ENCODE measurements at regions not wholly inside any gene's neighbourhood (a gene's known extent, or its start where the extent isn't known, plus 50 kb on each side); places are given as distances from the start of the nearest gene placed in this dataset.
A peak's percentile ranks its signal among the peaks of the same experiment; 100 is the strongest.

DNA sequence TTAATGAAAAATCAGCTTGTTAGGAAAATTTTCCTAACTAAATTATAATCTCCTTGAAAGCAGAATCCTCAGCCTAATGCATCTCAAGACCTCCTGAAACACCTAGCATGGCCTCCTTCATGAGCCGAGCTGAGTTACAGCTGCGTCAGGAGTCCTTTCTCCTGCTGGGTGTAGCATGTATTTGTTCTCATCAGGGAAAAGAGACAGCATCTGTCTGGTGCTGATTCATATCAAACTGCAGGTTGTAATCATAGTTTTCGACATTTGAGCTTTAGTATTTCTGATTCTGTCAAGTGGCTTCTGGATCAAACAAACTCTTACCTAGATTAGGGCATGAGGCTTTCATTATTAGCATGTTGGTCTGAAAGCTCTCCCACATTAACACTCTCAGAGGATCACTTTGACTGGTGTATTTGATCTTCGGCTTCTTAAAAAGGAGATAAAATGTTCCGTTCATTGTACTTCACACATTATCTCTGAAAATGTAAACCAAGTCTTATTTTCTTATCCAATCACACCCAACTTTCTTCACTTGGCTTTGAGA is 140.1 kb upstream of the FRG1 start:
- no peak for DNase-seq
- Mint-ChIP-seq H3K27ac (no peak overlapping the region), H3K27me3 (ENCODE audit: insufficient read depth) (peaks cover 2% of the 10 kb centered on the region), H3K4me1 (no peaks in the 10 kb centered on the region), H3K4me3 (no peak overlapping the region), H3K9me3 (peaks cover 58% of the 10 kb centered on the region), H3K36me3 (ENCODE audit: low read depth) (no peaks in the 10 kb centered on the region)
- TF ChIP-seq, protein P1, sequence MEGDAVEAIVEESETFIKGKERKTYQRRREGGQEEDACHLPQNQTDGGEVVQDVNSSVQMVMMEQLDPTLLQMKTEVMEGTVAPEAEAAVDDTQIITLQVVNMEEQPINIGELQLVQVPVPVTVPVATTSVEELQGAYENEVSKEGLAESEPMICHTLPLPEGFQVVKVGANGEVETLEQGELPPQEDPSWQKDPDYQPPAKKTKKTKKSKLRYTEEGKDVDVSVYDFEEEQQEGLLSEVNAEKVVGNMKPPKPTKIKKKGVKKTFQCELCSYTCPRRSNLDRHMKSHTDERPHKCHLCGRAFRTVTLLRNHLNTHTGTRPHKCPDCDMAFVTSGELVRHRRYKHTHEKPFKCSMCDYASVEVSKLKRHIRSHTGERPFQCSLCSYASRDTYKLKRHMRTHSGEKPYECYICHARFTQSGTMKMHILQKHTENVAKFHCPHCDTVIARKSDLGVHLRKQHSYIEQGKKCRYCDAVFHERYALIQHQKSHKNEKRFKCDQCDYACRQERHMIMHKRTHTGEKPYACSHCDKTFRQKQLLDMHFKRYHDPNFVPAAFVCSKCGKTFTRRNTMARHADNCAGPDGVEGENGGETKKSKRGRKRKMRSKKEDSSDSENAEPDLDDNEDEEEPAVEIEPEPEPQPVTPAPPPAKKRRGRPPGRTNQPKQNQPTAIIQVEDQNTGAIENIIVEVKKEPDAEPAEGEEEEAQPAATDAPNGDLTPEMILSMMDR (conservative IDR thresholded peaks at IDR 0.05) = no peak
- Histone ChIP-seq H3K9ac (ENCODE audit: extremely low read depth, low read length, poor library complexity, severe bottlenecking) (no peak overlapping the region), H3K9me3 (ENCODE audit: control insufficient read depth, low read length) (no peaks in the 10 kb centered on the region), H3K4me3 (ENCODE audit: low read length) (no peak overlapping the region), H3K4me1 (ENCODE audit: control insufficient read depth, insufficient read depth, low read length) (no peaks in the 10 kb centered on the region), H3K27me3 (ENCODE audit: control insufficient read depth, insufficient read depth, low read length, poor library complexity, severe bottlenecking) (no peaks in the 10 kb centered on the region), H3K36me3 (ENCODE audit: control insufficient read depth, insufficient read depth, low read length) (no peaks in the 10 kb centered on the region), H3K27ac (ENCODE audit: low read depth, low read length) (no peak overlapping the region)
- WGBS, 2 experiments (ENCODE audit: insufficient coverage in 1 of 2, insufficient read length in 1 of 2) = 85 to 88% methylated on average over 4 to 5 of the region's 5 CpGs

DNA sequence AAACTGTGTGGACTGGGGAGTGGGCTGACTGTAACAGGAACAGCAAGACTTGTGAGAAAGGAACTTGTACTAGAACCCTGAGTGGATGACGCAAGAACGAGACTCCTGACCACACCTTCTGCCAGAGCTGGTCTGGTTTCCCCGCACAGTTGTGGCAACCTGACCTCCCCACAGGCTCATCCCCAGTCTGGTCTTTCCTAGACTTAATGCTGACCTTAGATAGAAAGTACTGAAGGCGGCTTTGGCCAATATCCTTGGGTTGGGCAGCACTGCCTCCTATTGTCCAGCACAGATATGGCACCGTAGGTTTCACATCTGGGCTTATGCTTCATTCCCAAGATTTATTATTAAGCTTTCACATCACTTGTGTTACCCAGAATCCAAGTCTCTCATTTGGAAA is 137.8 kb upstream of the FRG1 start:
- H3K9ac ChIP-seq (ENCODE audit: extremely low read depth, low read length, poor library complexity, severe bottlenecking) = no peak overlapping the region
- no peaks in the 10 kb centered on the region for H3K4me1 ChIP-seq (ENCODE audit: control insufficient read depth, insufficient read depth, low read length)
- Mint-ChIP-seq H3K27ac (no peak overlapping the region), H3K4me3 (no peak overlapping the region), H3K4me1 (no peaks in the 10 kb centered on the region), H3K27me3 (ENCODE audit: insufficient read depth) (peaks cover 2% of the 10 kb centered on the region), H3K9me3 (peaks cover 65% of the 10 kb centered on the region), H3K36me3 (ENCODE audit: low read depth) (no peaks in the 10 kb centered on the region)
- 81 to 86% methylated on average over 5 of the region's 5 CpGs for WGBS, 2 experiments (ENCODE audit: insufficient coverage in 1 of 2, insufficient read length in 1 of 2)
- no peaks in the 10 kb centered on the region for H3K9me3 ChIP-seq (ENCODE audit: control insufficient read depth, low read length)
- H3K4me3 ChIP-seq (ENCODE audit: low read length) = no peak overlapping the region
- TF ChIP-seq, protein P1 (conservative IDR thresholded peaks at IDR 0.05) = peak; percentile 69
- no peaks in the 10 kb centered on the region for H3K27me3 ChIP-seq (ENCODE audit: control insufficient read depth, insufficient read depth, low read length, poor library complexity, severe bottlenecking)
- H3K27ac ChIP-seq (ENCODE audit: low read depth, low read length) = no peak overlapping the region
- no peaks in the 10 kb centered on the region for H3K36me3 ChIP-seq (ENCODE audit: control insufficient read depth, insufficient read depth, low read length)
- peak; percentile 66 for DNase-seq

DNA sequence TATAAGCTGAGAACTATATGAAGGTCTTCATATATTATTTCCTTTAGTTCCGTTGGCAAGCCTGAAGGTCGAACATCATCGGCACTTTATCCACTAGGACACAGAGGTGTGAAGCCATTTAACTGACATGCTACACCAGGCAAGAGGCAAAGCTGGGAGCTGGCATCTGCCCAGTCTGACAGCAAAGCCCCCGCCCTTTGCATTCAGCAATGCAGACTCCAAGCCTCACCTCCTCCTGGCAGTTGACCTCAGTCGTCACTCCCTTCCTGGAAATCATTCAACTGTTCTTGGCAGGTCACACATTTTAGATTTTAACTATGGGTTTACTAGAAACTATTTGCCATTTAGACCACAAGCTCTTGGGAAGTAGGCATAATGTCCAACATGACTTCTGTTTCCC is 135.8 kb upstream of the FRG1 start:
- Histone ChIP-seq H3K9me3 (ENCODE audit: control insufficient read depth, low read length) (no peaks in the 10 kb centered on the region), H3K36me3 (ENCODE audit: control insufficient read depth, insufficient read depth, low read length) (no peaks in the 10 kb centered on the region), H3K9ac (ENCODE audit: extremely low read depth, low read length, poor library complexity, severe bottlenecking) (no peak overlapping the region), H3K4me1 (ENCODE audit: control insufficient read depth, insufficient read depth, low read length) (no peaks in the 10 kb centered on the region), H3K27ac (ENCODE audit: low read depth, low read length) (no peak overlapping the region), H3K27me3 (ENCODE audit: control insufficient read depth, insufficient read depth, low read length, poor library complexity, severe bottlenecking) (no peaks in the 10 kb centered on the region), H3K4me3 (ENCODE audit: low read length) (no peak overlapping the region)
- 87 to 100% methylated on average over 4 to 5 of the region's 5 CpGs for WGBS, 2 experiments (ENCODE audit: insufficient coverage in 1 of 2, insufficient read length in 1 of 2)
- no peaks in the 10 kb centered on the region for H3K4me1 Mint-ChIP-seq
- peaks cover 84% of the 10 kb centered on the region for H3K9me3 Mint-ChIP-seq
- TF ChIP-seq, protein P1 (conservative IDR thresholded peaks at IDR 0.05) = no peak
- no peak overlapping the region for H3K27ac Mint-ChIP-seq
- H3K4me3 Mint-ChIP-seq = no peak overlapping the region
- peaks cover 2% of the 10 kb centered on the region for H3K27me3 Mint-ChIP-seq (ENCODE audit: insufficient read depth)
- DNase-seq = no peak
- no peaks in the 10 kb centered on the region for H3K36me3 Mint-ChIP-seq (ENCODE audit: low read depth)

All from endodermal cell (in vitro differentiated cells).